RPMI7951 (cell line): ENCODE measurements at regions not wholly inside any gene's neighbourhood (a gene's known extent, or its start where the extent isn't known, plus 50 kb on each side); places are given as distances from the start of the nearest gene placed in this dataset.

ENCODE experiments used
- DNase-seq: peaks from one replicate; pipeline ENCODE4 v3.0.0-alpha.2; 2012; ENCODE audit warnings: low read depth

GRCh38 chr12:127253797-127254327 lies 1013.1 kb upstream of the TMEM132C start:
- no peak for DNase-seq

- DNase-seq, result no peak
These were observed 1012.5 kb upstream of the TMEM132C start for GRCh38 chr12:127254420-127254955.

GRCh38 chr12:127257366-127257935 lies 1009.5 kb upstream of the TMEM132C start:
- DNase-seq, result peak; percentile 46

- peak; percentile 51 for DNase-seq
These were observed 1006.4 kb upstream of the TMEM132C start for GRCh38 chr12:127260531-127260930.

- no peak for DNase-seq
These were observed 1006.0 kb upstream of the TMEM132C start for GRCh38 chr12:127260999-127261398.

GRCh38 chr12:127262615-127263014 lies 1004.4 kb upstream of the TMEM132C start:
- no peak for DNase-seq

GRCh38 chr12:127263621-127264020 lies 1003.3 kb upstream of the TMEM132C start:
- no peak for DNase-seq

GRCh38 chr12:127267128-127267527 lies 999.8 kb upstream of the TMEM132C start:
- no peak for DNase-seq

GRCh38 chr12:127268213-127268612 lies 998.8 kb upstream of the TMEM132C start:
- peak; percentile 24 for DNase-seq

GRCh38 chr12:127268706-127269425 lies 998.1 kb upstream of the TMEM132C start:
- no peak for DNase-seq

- peak; percentile 87 for DNase-seq
These were observed 996.8 kb upstream of the TMEM132C start for GRCh38 chr12:127270193-127270592.

GRCh38 chr12:127271776-127272175 lies 995.2 kb upstream of the TMEM132C start:
- no peak for DNase-seq

GRCh38 chr12:127272864-127273263 lies 994.1 kb upstream of the TMEM132C start:
- peak; percentile 89 for DNase-seq

- DNase-seq, result no peak
These were observed 993.3 kb upstream of the TMEM132C start for GRCh38 chr12:127273626-127274025.

GRCh38 chr12:127275416-127275815 lies 991.6 kb upstream of the TMEM132C start:
- peak; percentile 45 for DNase-seq

GRCh38 chr12:127277882-127278281 lies 989.1 kb upstream of the TMEM132C start:
- no peak for DNase-seq

- DNase-seq, result no peak
These were observed 988.6 kb upstream of the TMEM132C start for GRCh38 chr12:127278351-127278750.

- no peak for DNase-seq
These were observed 986.3 kb upstream of the TMEM132C start for GRCh38 chr12:127280393-127281275.

GRCh38 chr12:127282786-127283565 lies 984.0 kb upstream of the TMEM132C start:
- DNase-seq, result no peak

GRCh38 chr12:127284021-127284420 lies 982.9 kb upstream of the TMEM132C start:
- peak; percentile 32 for DNase-seq

GRCh38 chr12:127284870-127285431 lies 982.0 kb upstream of the TMEM132C start:
- DNase-seq, result peak; percentile 74
